ENCODE measurements at regions not wholly inside any gene's neighbourhood (a gene's known extent, or its start where the extent isn't known, plus 50 kb on each side); places are given as distances from the start of the nearest gene placed in this dataset.

GRCh38 chr13:31591642-31592233 is 147.6 kb upstream of the RXFP2 start:
- Histone ChIP-seq H3K4me1 (replicated peaks in 1 of 2) (no peaks in the 10 kb centered on the region), H3K9me3 (replicated peaks in 1 of 3) (no peaks in the 10 kb centered on the region), H3K27ac (no peak overlapping the region), H3K4me3 (no peak overlapping the region), H3K27me3 (no peaks in the 10 kb centered on the region), H3K36me3 (replicated peaks in 1 of 2) (no peaks in the 10 kb centered on the region)
- 52 to 56% (median 54%) methylated on average over 4 of the region's 4 CpGs for WGBS, 4 donors
- no peak for DNase-seq
- intact Hi-C loops (cut with DNase I), result no loop called here
- TF ChIP-seq CTCF (IDR thresholded peaks at IDR 0.05) (no peak), POLR2A (IDR thresholded peaks at IDR 0.05) (no peak)

GRCh38 chr13:31594056-31594455 is 145.3 kb upstream of the RXFP2 start:
- Histone ChIP-seq H3K36me3 (replicated peaks in 1 of 2) (no peaks in the 10 kb centered on the region), H3K27ac (no peak overlapping the region), H3K27me3 (no peaks in the 10 kb centered on the region), H3K9me3 (replicated peaks in 1 of 3) (no peaks in the 10 kb centered on the region), H3K4me3 (no peak overlapping the region), H3K4me1 (replicated peaks in 1 of 2) (no peaks in the 10 kb centered on the region)
- WGBS, 4 donors, result 79 to 90% (median 86%) methylated on average over 5 of the region's 5 CpGs
- TF ChIP-seq POLR2A (IDR thresholded peaks at IDR 0.05) (no peak), CTCF (IDR thresholded peaks at IDR 0.05) (no peak)
- intact Hi-C loops (cut with DNase I), result no loop called here
- no peak for DNase-seq

- Histone ChIP-seq H3K36me3 (replicated peaks in 1 of 2) (no peaks in the 10 kb centered on the region), H3K4me3 (no peak overlapping the region), H3K27ac (no peak overlapping the region), H3K27me3 (no peaks in the 10 kb centered on the region), H3K4me1 (replicated peaks in 1 of 2) (no peaks in the 10 kb centered on the region), H3K9me3 (replicated peaks in 1 of 3) (no peaks in the 10 kb centered on the region)
- intact Hi-C loops (cut with DNase I), result no loop called here
- peak in 1 of 7 donors; percentile 6 for DNase-seq
- TF ChIP-seq POLR2A (IDR thresholded peaks at IDR 0.05), result no peak
- no peak for TF ChIP-seq CTCF (IDR thresholded peaks at IDR 0.05)
- WGBS, 4 donors, result 56 to 85% (median 72%) methylated on average over 2 of the region's 2 CpGs
Measured at GRCh38 chr13:31595563-31595962, 143.8 kb upstream of the RXFP2 start.

GRCh38 chr13:31598990-31599389 is 140.3 kb upstream of the RXFP2 start:
- Histone ChIP-seq H3K27ac (no peak overlapping the region), H3K4me3 (no peak overlapping the region)
- intact Hi-C loops (cut with DNase I), result no loop called here

More at GRCh38 chr13:31598990-31599389, 140.3 kb upstream of the RXFP2 start:
- WGBS, 4 donors, result 85 to 98% (median 90%) methylated on average over 3 of the region's 3 CpGs
- DNase-seq, result no peak
- Histone ChIP-seq H3K4me1 (replicated peaks in 1 of 2) (no peaks in the 10 kb centered on the region), H3K9me3 (replicated peaks in 1 of 3) (no peaks in the 10 kb centered on the region), H3K36me3 (replicated peaks in 1 of 2) (no peaks in the 10 kb centered on the region), H3K27me3 (no peaks in the 10 kb centered on the region)
- TF ChIP-seq POLR2A (IDR thresholded peaks at IDR 0.05) (no peak), CTCF (IDR thresholded peaks at IDR 0.05) (no peak)

Data from adrenal gland (tissue), 9 donors.